ENCODE measurements at regions not wholly inside any gene's neighbourhood (a gene's known extent, or its start where the extent isn't known, plus 50 kb on each side); places are given as distances from the start of the nearest gene placed in this dataset.
"Not testable (repeated sequence)": the region's sequence is repeated elsewhere in the genome, so short reads cannot be mapped to it uniquely, and the experiment has no call there.

DNA sequence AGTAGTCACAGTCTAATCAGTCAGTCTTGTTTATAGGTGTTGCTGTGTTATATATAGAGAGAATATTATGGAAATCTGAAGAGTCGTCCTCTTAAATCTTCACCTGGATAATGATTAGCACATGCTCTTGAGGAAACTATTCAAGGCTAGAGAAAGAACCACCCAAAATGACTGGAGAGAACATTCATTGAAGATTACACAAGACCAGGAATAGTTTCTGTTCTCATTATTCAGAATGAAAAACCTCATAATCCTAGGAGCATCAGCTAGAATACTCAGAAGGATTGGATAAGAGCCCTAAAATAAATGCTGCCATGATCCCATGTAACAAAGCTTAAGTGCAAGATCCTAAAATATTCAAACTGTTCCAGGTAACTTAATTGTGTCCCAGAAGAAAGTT is 278.2 kb upstream of the PREP start:
- H3K36me3 Mint-ChIP-seq (ENCODE audit: low read depth) = no peaks in the 10 kb centered on the region
- H3K27me3 Mint-ChIP-seq = no peaks in the 10 kb centered on the region
- H3K4me1 Mint-ChIP-seq (ENCODE audit: low read depth) = peaks cover 8% of the 10 kb centered on the region
- no peak overlapping the region for H3K4me3 Mint-ChIP-seq
- H3K9me3 Mint-ChIP-seq = peaks cover 16% of the 10 kb centered on the region
- intact Hi-C loops (cut with micrococcal nuclease) = no loop called here
- H3K27ac Mint-ChIP-seq = peak overlapping the region; percentile 19

DNA sequence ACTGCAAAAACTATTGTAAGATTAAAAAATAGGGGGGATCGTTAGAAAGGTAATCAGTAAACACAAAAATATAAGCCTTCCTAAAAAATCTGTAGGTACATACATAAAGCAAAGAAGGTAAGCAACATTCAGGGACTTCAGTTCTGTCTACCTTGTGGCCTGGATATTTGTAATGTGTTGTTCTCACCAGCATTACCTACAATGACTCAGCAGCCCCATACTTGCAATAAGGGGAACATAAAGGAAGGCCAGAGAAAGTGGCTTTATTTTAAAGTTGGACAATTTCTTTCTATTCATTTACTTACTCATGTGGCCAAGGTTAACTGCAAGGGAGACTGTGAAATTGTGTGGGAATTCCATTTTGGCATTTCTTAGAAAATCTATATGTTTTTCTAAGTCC is 277.2 kb upstream of the PREP start:
- Mint-ChIP-seq H3K4me3 (no peak overlapping the region), H3K36me3 (ENCODE audit: low read depth) (no peaks in the 10 kb centered on the region), H3K27me3 (no peaks in the 10 kb centered on the region), H3K27ac (no peak overlapping the region), H3K4me1 (ENCODE audit: low read depth) (peaks cover 8% of the 10 kb centered on the region), H3K9me3 (peaks cover 8% of the 10 kb centered on the region)
- intact Hi-C loops (cut with micrococcal nuclease) = no loop called here

GRCh38 chr6:105678516-105678915 is 275.6 kb upstream of the PREP start:
- Mint-ChIP-seq H3K4me3 (no peak overlapping the region), H3K9me3 (peaks cover 8% of the 10 kb centered on the region), H3K27me3 (no peaks in the 10 kb centered on the region), H3K27ac (no peak overlapping the region), H3K36me3 (ENCODE audit: low read depth) (no peaks in the 10 kb centered on the region), H3K4me1 (ENCODE audit: low read depth) (peaks cover 8% of the 10 kb centered on the region)
- intact Hi-C loops (cut with micrococcal nuclease) = no loop called here

DNA sequence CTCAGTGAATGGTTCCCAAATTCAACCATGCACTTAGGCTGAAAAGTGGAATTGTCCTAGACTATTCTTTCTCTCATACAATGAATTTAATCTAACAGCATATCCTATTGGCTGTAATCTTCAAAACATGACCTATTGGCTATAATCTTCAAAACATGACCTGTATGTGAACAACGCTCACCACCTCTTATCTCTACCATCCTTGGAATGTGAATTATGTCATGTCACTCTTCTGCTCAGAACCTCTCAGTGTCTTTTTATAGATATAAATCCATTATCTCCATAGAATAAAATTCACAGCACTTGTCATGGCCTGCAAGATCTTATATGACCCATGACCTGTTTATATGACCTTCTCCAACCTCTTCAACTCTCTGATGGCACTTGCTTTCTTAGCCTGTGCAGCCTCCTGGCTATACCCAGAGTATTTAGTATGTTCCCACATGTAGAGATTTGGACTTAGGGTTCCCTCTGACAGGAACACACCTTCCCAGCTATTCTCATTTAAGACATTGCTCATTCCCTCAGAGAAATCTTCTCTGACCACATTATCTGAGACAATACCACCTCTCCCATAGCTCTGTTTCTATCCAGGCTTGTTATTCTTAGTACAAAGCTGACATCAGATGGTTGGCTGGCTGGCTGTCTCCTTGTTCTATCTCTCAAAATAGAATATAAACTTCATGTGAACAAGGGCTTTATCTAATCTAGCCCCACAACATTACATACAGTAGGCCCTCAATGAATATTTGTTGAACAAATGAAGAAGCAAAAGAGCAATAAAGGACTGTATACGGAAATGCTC is 275.0 kb upstream of the PREP start:
- H3K4me3 Mint-ChIP-seq = no peak overlapping the region
- peaks cover 8% of the 10 kb centered on the region for H3K4me1 Mint-ChIP-seq (ENCODE audit: low read depth)
- H3K36me3 Mint-ChIP-seq (ENCODE audit: low read depth) = no peaks in the 10 kb centered on the region
- intact Hi-C loops (cut with micrococcal nuclease) = no loop called here
- peaks cover 8% of the 10 kb centered on the region for H3K9me3 Mint-ChIP-seq
- no peaks in the 10 kb centered on the region for H3K27me3 Mint-ChIP-seq
- no peak overlapping the region for H3K27ac Mint-ChIP-seq

DNA sequence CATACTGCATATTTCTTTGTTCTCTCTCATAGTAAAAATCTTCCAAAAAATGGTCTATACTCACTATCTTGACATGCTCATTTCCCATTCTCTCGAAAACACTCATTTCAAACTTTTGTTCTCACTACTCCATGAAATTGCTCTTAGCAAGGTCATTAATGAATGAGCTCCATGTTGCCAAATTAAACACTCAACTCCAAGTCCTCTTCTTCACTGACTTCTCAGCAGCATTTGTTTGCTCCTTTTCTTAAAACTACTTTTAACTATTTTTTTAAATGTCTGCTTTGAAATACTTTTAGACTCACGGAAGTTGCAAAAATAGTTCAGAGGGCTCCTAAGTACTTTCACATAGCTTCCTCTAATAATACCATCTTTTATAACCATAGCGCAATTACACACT is 274.0 kb upstream of the PREP start:
- H3K27me3 Mint-ChIP-seq = no peaks in the 10 kb centered on the region
- H3K4me1 Mint-ChIP-seq (ENCODE audit: low read depth) = peaks cover 8% of the 10 kb centered on the region
- intact Hi-C loops (cut with micrococcal nuclease) = no loop called here
- no peaks in the 10 kb centered on the region for H3K36me3 Mint-ChIP-seq (ENCODE audit: low read depth)
- peaks cover 6% of the 10 kb centered on the region for H3K9me3 Mint-ChIP-seq
- H3K27ac Mint-ChIP-seq = no peak overlapping the region
- no peak overlapping the region for H3K4me3 Mint-ChIP-seq

DNA sequence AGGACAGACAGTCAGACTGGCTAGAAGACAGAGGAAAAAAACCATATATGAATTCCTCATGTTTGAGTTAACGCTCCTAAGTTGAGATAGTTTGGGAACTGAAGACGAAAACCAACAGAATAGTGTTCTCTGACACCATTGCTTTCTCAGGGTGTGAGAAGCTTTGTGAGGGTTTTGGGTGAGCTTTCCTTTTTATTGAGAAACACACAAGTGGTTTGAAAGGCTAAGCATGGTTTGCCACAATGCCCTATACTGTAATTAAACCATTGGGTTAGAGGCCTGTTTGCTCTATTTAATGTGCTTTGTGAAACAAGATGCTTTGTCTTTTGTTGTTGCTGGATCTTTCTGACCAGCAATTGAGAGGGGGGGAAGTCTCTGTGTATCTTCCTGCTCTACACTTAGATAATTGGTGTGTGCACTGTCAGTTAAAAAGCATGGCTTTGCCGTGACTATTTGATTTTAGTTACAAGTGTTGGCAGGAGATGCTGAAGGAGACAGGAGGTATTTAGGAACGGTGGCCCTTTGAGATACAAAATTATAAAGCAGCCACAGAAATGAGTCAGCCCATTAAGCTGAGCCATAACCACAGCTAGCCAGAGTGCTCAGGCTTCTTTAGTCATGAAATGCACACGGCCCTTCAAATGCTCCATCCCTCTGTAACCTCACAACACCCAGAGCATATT is 273.0 kb upstream of the PREP start:
- no peaks in the 10 kb centered on the region for H3K36me3 Mint-ChIP-seq (ENCODE audit: low read depth)
- peaks cover 1% of the 10 kb centered on the region for H3K27me3 Mint-ChIP-seq
- no peak overlapping the region for H3K27ac Mint-ChIP-seq
- intact Hi-C loops (cut with micrococcal nuclease) = no loop called here
- H3K4me3 Mint-ChIP-seq = no peak overlapping the region
- H3K9me3 Mint-ChIP-seq = no peaks in the 10 kb centered on the region
- peaks cover 4% of the 10 kb centered on the region for H3K4me1 Mint-ChIP-seq (ENCODE audit: low read depth)

- H3K9me3 Mint-ChIP-seq; H3K36me3 Mint-ChIP-seq (ENCODE audit: low read depth); H3K27me3 Mint-ChIP-seq; H3K27ac Mint-ChIP-seq; intact Hi-C loops (cut with micrococcal nuclease); H3K4me1 Mint-ChIP-seq (ENCODE audit: low read depth); H3K4me3 Mint-ChIP-seq: not testable (repeated sequence)
Measured at GRCh38 chr6:105672856-105673538, 270.1 kb upstream of the PREP start.

GRCh38 chr6:105669232-105669631 is 266.4 kb upstream of the PREP start:
- Mint-ChIP-seq H3K9me3 (no peaks in the 10 kb centered on the region), H3K27me3 (peaks cover 4% of the 10 kb centered on the region), H3K4me1 (ENCODE audit: low read depth) (peaks cover 5% of the 10 kb centered on the region), H3K27ac (no peak overlapping the region), H3K36me3 (ENCODE audit: low read depth) (no peaks in the 10 kb centered on the region), H3K4me3 (no peak overlapping the region)
- intact Hi-C loops (cut with micrococcal nuclease) = no loop called here

- Mint-ChIP-seq H3K4me3 (no peak overlapping the region), H3K9me3 (no peaks in the 10 kb centered on the region), H3K27me3 (peaks cover 4% of the 10 kb centered on the region), H3K4me1 (ENCODE audit: low read depth) (peaks cover 5% of the 10 kb centered on the region), H3K36me3 (ENCODE audit: low read depth) (no peaks in the 10 kb centered on the region), H3K27ac (no peak overlapping the region)
- intact Hi-C loops (cut with micrococcal nuclease) = no loop called here
Measured at GRCh38 chr6:105667056-105667455, 264.2 kb upstream of the PREP start.

- H3K4me1 Mint-ChIP-seq (ENCODE audit: low read depth) = peaks cover 5% of the 10 kb centered on the region
- peaks cover 2% of the 10 kb centered on the region for H3K27me3 Mint-ChIP-seq
- H3K27ac Mint-ChIP-seq = no peak overlapping the region
- peaks cover 5% of the 10 kb centered on the region for H3K9me3 Mint-ChIP-seq
- no peaks in the 10 kb centered on the region for H3K36me3 Mint-ChIP-seq (ENCODE audit: low read depth)
- no peak overlapping the region for H3K4me3 Mint-ChIP-seq
- intact Hi-C loops (cut with micrococcal nuclease) = no loop called here
Measured at GRCh38 chr6:105664931-105665330, 262.0 kb upstream of the PREP start.

DNA sequence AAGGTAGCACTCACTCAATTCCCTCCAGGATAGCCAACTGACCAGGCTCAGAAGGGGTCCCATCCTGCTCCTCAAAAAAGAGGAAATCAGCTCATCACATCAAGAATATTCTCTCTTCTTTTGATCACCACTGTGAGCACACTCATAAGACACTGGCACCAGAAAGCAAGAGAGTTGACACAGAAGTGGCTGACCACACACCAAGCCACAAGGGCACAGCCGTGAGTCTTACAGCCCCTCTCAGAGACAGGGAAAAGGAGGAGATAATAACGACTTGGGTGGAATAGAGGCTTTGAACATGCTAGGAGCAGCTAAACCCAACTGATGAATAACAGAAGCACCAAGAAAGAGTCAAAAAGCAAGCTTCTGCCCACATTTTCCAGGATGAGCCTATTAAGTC is 249.1 kb upstream of the PREP start:
- Mint-ChIP-seq H3K27ac (no peak overlapping the region), H3K27me3 (peaks cover 8% of the 10 kb centered on the region), H3K9me3 (no peaks in the 10 kb centered on the region), H3K36me3 (ENCODE audit: low read depth) (no peaks in the 10 kb centered on the region), H3K4me3 (no peak overlapping the region), H3K4me1 (ENCODE audit: low read depth) (peaks cover 8% of the 10 kb centered on the region)
- intact Hi-C loops (cut with micrococcal nuclease) = no loop called here

- no peaks in the 10 kb centered on the region for H3K36me3 Mint-ChIP-seq (ENCODE audit: low read depth)
- no peak overlapping the region for H3K27ac Mint-ChIP-seq
- intact Hi-C loops (cut with micrococcal nuclease) = no loop called here
- peaks cover 8% of the 10 kb centered on the region for H3K27me3 Mint-ChIP-seq
- peaks cover 17% of the 10 kb centered on the region for H3K4me1 Mint-ChIP-seq (ENCODE audit: low read depth)
- no peak overlapping the region for H3K4me3 Mint-ChIP-seq
- H3K9me3 Mint-ChIP-seq = no peaks in the 10 kb centered on the region
Measured at GRCh38 chr6:105650347-105650746, 247.5 kb upstream of the PREP start.

DNA sequence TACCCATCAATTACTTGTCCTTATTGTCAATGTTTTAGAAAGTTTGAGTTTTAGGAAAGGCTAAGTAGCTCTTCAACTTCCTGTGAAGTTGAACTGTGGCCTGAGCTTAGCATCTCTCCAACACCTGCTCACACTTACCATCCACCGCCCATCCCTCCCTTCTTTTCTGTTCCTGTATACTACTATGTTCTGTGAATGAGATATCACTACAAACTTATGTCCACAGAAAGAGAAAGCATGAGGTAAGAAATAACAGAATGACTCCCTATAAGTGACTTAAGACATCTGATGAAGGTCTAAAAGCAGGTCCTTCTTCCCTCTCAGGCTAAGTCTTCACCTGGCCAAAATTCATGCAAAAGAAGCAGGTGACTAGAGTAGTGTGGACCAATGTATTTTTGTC is 246.3 kb upstream of the PREP start:
- no peaks in the 10 kb centered on the region for H3K36me3 Mint-ChIP-seq (ENCODE audit: low read depth)
- H3K4me1 Mint-ChIP-seq (ENCODE audit: low read depth) = peaks cover 22% of the 10 kb centered on the region
- H3K4me3 Mint-ChIP-seq = no peak overlapping the region
- H3K9me3 Mint-ChIP-seq = no peaks in the 10 kb centered on the region
- intact Hi-C loops (cut with micrococcal nuclease) = no loop called here
- H3K27ac Mint-ChIP-seq = no peak overlapping the region
- peaks cover 8% of the 10 kb centered on the region for H3K27me3 Mint-ChIP-seq

GRCh38 chr6:105648276-105648675 is 245.4 kb upstream of the PREP start:
- intact Hi-C loops (cut with micrococcal nuclease) = no loop called here
- Mint-ChIP-seq H3K36me3 (ENCODE audit: low read depth) (no peaks in the 10 kb centered on the region), H3K27ac (no peak overlapping the region), H3K4me3 (no peak overlapping the region), H3K9me3 (no peaks in the 10 kb centered on the region), H3K4me1 (ENCODE audit: low read depth) (peaks cover 27% of the 10 kb centered on the region), H3K27me3 (peaks cover 8% of the 10 kb centered on the region)

Data from dendritic cell treated with granulocyte-macrophage colony-stimulating factor and Interleukin-4, amounts not matched to agents 40 ng/mL and 50 ng/mL, for 4 days (primary cell).